ENCODE measurements at regions not wholly inside any gene's neighbourhood (a gene's known extent, or its start where the extent isn't known, plus 50 kb on each side); places are given as distances from the start of the nearest gene placed in this dataset.
A peak's percentile ranks its signal among the peaks of the same experiment; 100 is the strongest.

- FAIRE-seq: no peak
- no peak for DNase-seq (ENCODE audit: insufficient read length, low spot score)
Observed at GRCh38 chr2:9106338-9107167, 100.1 kb upstream of the ASAP2 start.

- FAIRE-seq (no peak), DNase-seq (ENCODE audit: insufficient read length, low spot score) (no peak)
Observed at GRCh38 chr2:9105601-9106337, 100.8 kb upstream of the ASAP2 start.

GRCh38 chr2:9103663-9104277 lies 100.3 kb upstream of the MBOAT2 start:
- DNase-seq (ENCODE audit: insufficient read length, low spot score) (no peak), FAIRE-seq (no peak)

- no peak for FAIRE-seq
Observed at GRCh38 chr2:9102861-9103662, 99.6 kb upstream of the MBOAT2 start.

DNA sequence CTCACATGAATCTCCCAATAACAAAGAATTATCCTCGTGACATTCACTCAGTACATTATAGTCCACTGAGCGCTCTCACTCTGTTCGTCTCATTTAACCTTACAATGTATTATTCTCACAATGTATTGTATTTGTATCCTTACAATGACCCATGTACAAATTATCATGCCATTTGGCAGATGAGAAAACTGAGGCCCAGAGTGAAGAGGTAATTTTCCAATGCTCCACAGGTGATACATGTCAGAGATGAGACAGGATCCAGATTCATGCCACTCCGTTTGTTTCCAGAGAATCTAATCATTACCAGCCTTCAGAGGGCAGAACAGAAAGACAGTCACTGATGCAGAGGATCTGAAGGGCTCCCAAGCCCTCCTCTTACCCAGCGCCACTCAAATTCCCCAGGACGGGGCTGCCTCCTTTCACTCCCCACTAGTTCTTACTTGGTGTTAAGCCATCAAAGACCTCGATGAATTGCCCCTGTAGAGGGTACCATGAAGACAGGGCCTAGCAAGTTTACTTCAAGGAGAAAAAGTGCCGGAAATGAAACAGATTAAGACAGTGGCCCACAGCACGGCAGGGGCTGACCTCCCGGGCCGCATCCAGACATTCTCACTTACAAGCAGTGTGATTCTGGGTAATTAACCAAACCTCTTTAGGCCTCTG lies 98.4 kb upstream of the MBOAT2 start:
- DNase-seq (ENCODE audit: insufficient read length, low spot score): no peak
- FAIRE-seq: no peak

More at GRCh38 chr2:9102861-9103662, 99.6 kb upstream of the MBOAT2 start:
- no peak for DNase-seq (ENCODE audit: insufficient read length, low spot score)

DNA sequence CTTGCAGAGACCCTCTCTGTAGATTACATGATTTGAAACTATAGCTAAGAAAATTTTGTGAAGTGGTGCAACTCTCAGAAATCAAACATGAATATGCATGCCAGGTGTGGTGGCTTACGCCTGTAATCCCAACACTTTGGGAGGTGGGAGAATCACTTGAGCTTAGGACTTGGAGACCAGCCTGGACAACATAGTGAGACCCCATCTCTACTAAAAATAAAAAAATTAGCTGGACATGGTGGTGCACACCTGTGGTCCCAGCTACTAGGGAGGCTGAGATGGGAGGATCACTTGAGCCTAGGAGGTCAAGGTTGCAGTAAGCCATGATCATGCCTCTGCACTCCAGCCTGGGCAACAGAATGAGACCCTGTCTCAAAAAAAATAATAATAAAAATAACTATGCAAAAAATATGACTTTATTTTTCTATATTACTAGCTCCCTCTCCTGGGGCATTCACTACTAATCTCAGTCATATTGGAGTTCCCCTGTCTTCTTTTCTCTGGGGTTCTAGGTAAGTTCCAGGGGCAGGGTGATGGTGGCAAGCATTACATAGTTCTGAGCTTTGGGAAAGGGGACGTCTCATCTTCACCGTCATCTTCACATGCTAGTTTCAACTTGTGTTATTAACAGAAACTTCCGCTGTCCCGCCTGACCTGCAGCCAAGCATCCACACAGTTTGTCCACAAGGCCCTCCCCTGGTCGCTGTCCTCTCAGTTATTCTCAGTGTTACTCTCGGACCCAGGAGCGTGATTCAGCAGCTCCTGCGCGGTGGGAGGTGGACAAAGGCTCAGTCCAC lies 96.8 kb upstream of the MBOAT2 start:
- peak; percentile 60 for FAIRE-seq
- peak; percentile 29 for DNase-seq (ENCODE audit: insufficient read length, low spot score)

GRCh38 chr2:9099341-9099751 lies 95.9 kb upstream of the MBOAT2 start:
- peak; percentile 58 for DNase-seq (ENCODE audit: insufficient read length, low spot score)
- FAIRE-seq: peak; percentile 87

- FAIRE-seq (no peak), DNase-seq (ENCODE audit: insufficient read length, low spot score) (no peak)
Observed at GRCh38 chr2:9097892-9098291, 94.4 kb upstream of the MBOAT2 start.

DNA sequence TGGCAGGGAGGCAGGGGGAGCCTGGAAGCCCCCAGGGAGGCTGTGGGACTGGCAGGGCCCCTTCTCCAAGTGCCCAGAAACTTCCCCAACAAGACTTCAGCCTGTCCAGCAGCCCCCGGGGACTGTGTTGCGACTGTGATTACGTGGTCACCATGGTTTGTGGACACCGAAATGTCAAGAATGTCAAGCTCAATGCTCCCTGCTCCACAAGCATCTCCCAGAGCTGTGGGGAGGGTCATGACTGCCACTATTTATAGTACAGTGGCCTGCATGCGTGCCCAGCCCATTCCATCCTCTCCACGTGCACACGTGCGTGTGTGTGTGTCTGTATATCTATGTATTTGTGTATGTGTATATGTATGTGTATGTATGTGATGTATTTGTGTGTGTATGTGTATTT lies 93.8 kb upstream of the MBOAT2 start:
- FAIRE-seq (no peak), DNase-seq (ENCODE audit: insufficient read length, low spot score) (no peak)

- FAIRE-seq (no peak), DNase-seq (ENCODE audit: insufficient read length, low spot score) (no peak)
Observed at GRCh38 chr2:9096761-9097160, 93.3 kb upstream of the MBOAT2 start.

GRCh38 chr2:9095690-9096089 lies 92.2 kb upstream of the MBOAT2 start:
- no peak for DNase-seq (ENCODE audit: insufficient read length, low spot score)
- no peak for FAIRE-seq

DNA sequence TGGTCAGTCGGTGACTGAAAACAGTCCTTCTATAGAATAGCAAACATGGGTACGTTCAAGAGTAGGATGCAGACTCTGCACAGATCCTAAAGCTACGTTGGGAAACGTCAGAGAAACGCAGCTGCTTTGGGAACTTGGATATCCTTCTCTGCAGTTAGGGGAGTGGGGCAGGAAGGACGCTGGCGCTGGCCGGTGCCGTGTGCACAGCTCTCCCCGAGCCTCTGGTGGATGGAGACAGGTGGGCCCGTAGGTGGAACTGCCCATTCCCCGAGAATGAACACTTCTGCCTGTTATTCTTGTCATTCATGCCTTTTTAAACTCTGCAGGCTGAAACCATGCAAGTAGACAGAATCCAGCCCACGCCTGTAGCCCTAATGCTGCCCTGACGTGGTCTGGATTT lies 91.7 kb upstream of the MBOAT2 start:
- DNase-seq (ENCODE audit: insufficient read length, low spot score) (no peak), FAIRE-seq (no peak)

- no peak for DNase-seq (ENCODE audit: insufficient read length, low spot score)
Observed at GRCh38 chr2:9094117-9094516, 90.6 kb upstream of the MBOAT2 start.

DNA sequence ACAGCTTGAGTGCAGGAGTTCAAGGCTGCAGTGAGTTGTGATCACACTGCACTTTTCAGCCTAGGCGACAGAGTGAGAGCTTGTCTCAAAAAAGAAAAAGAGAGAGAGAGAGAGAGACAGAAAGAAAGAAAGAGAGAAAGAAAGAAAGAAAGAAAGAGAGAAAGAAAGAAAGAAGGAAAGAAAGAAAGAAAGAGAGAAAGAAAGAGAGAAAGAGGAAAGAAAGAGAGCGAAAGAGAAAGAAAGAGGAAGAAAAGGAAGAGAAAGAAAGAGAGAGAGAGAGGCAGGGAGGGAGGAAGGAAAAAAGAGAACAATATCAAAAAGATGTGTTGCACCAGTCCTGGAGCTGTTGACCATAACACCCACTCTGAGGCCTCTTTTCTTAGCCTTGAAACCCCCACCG lies 89.8 kb upstream of the MBOAT2 start:
- FAIRE-seq: no peak
- no peak for DNase-seq (ENCODE audit: insufficient read length, low spot score)

More at GRCh38 chr2:9094117-9094516, 90.6 kb upstream of the MBOAT2 start:
- no peak for FAIRE-seq

GRCh38 chr2:9092383-9093282 lies 89.1 kb upstream of the MBOAT2 start:
- DNase-seq (ENCODE audit: insufficient read length, low spot score) (peak; percentile 27), FAIRE-seq (peak; percentile 96)

DNA sequence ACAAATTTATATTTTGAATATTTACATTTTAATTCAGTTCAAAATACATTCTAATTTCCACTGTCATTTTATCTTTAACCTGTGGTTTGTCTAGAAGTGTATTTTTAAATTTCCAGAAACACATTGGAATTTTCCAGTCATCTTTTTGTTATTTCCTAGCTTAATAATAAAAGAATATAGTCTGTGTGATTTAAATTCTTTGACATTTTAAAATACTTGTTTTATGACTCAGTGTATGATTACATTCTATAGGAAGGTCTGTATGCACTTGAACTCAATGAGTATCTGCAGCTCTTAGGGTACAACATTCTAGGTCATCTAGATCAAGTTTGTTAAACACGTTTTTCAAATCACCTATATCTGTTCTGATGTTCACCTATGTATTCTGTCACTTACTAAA lies 88.3 kb upstream of the MBOAT2 start:
- DNase-seq (ENCODE audit: insufficient read length, low spot score): no peak
- FAIRE-seq: no peak

- DNase-seq (ENCODE audit: insufficient read length, low spot score) (no peak), FAIRE-seq (no peak)
Observed at GRCh38 chr2:9089831-9090230, 86.3 kb upstream of the MBOAT2 start.

DNA sequence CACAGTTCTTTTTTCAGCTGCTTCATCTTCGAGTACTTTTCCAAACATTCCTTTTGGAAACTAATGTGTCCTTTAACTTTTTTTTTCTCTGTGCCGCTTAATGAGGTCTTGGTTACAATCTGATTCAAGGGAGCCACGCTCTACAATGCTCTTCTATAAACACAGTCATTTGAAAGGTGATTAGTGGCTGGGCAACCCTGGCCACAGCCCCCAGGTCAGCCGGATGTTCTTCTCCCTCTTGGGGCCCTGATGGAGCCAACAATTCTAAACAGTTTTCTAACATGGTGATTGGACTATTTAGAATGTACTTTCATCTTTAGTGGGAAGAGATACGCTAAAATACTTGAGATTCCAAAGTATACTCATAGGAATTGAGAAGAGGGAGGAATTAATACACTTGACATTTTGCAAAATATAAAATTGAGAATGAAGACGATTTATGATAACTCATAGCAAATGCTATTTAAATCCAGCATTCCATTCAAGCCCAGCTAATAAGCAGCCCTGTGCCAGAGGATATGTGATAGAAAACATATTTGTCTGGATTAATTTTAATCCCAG lies 83.7 kb upstream of the MBOAT2 start:
- DNase-seq (ENCODE audit: insufficient read length, low spot score) (no peak), FAIRE-seq (no peak)

Data from GM19239 (cell line).